GM18505 (cell line): ENCODE measurements at regions not wholly inside any gene's neighbourhood (a gene's known extent, or its start where the extent isn't known, plus 50 kb on each side); places are given as distances from the start of the nearest gene placed in this dataset.
"Not testable (repeated sequence)": the region's sequence is repeated elsewhere in the genome, so short reads cannot be mapped to it uniquely, and the experiment has no call there.

Experiments used
- ATAC-seq: cut with Tn5 transposase; IDR thresholded peaks from one replicate; pipeline ENCODE4 v1.9.1; 2021; ENCODE audit not compliant: unreplicated experiment
- POLR2A ChIP-seq: IDR thresholded peaks from 4 replicates; pipeline ENCODE4 v1.6.1; 2011; ENCODE audit warnings: borderline replicate concordance; ENCODE audit not compliant: insufficient read depth, insufficient read length; ENCODE audit errors: extremely low read depth

- TF ChIP-seq POLR2A = no peak
- ATAC-seq = peak; percentile 99
Measured at GRCh38 chr3:106457281-106458180, 588.7 kb upstream of the CBLB start.

DNA sequence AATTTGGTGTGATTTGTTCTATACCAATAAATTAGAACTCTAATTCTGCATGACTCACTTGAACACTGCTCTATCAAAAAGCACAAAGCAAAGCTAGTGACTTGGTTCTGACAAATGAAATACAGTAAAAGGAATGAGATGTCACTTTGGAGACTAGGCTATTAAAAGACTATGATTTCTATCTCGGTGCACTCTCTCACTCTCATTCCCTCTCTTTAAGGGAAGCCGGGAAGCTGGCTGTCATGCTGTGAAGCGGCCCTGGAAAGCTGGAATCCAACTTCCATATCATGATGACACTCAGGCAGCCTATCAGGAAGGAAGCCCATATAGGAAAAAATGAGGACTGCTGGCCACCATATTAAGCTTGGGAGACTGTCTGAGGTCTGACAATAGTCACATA is 590.1 kb upstream of the CBLB start:
- no peak for TF ChIP-seq POLR2A
- ATAC-seq = no peak

DNA sequence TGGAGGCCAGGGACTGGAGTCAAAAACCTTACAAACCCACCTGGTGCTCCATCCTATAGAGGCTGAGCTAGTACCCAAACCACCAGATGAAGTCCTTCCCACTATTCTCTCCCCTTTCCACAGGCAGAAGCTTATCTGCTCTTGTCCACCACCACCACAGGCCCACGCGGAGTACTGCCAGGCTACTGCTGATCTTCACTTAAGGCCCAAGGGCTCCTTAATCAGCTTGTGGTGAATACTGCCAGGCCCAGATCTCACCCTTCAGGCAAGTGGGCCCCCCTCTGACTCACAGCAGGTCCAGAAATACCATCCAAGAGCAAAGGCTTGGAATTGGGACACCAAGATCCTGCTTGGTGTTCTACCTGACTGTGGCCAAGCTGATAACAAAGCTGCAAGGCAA is 598.1 kb upstream of the CBLB start:
- TF ChIP-seq POLR2A = no peak
- no peak for ATAC-seq

GRCh38 chr3:106473576-106474475 is 605.0 kb upstream of the CBLB start:
- no peak for ATAC-seq
- no peak for TF ChIP-seq POLR2A

GRCh38 chr3:106482451-106482850 is 613.6 kb upstream of the CBLB start:
- no peak for ATAC-seq

GRCh38 chr3:106485217-106485616 is 616.4 kb upstream of the CBLB start:
- no peak for TF ChIP-seq POLR2A
- ATAC-seq = no peak

More at GRCh38 chr3:106482451-106482850, 613.6 kb upstream of the CBLB start:
- no peak for TF ChIP-seq POLR2A

DNA sequence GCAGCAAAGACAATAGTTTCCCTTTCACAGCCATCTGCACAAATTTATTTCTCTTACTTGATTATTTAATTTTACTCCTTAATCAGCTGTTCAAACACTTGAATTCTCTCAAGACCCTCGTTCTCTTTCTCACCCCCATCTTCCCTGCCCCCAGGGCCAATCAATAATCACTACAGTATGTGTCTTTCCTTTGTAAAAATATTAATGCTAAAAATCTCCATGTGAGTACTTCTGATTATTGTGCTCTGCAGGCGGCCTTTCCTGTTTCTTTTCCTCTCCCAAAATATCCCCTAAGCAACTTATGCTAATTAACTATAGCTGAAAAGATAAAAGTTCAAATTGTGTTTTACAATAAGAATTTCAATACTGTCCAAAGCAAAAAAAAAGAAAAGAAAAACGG is 617.0 kb upstream of the CBLB start:
- ATAC-seq = no peak
- TF ChIP-seq POLR2A = no peak

DNA sequence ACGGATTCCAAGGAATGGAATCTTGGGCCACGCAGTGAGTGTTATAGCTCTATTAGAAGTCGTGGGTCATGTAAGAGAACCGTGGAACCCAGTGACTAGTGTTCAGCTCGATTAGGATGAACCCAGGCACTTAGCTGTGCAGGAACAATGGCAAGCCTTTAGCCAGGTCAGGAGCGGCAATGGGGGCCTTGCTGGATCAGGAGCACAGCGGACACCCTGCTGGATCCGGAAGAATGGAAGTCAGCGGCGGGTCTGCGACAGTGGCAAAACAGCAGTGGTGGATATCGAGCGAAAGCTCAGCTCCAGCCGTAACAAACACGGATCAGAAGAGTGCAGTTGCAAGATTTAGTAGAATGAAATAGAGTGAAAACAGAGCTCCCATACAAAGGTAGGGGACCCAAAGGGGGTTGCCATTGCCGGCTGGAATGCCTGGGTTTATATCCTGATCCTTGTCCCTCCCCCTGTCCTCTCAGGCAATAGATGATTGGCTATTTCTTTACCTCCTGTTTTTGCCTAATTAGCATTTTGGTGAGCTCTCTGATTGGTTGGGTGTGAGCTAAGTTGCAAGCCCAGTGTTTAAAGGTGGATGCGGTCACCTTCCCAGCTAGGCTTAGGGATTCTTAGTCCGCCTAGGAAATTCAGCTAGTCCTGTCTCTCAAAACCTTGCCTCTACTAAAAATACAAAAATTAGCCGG is 618.3 kb upstream of the CBLB start:
- not testable (repeated sequence) for ATAC-seq

GRCh38 chr3:106488331-106488730 is 619.5 kb upstream of the CBLB start:
- ATAC-seq = no peak

GRCh38 chr3:106491796-106492195 is 623.0 kb upstream of the CBLB start:
- no peak for TF ChIP-seq POLR2A
- no peak for ATAC-seq

More at GRCh38 chr3:106488331-106488730, 619.5 kb upstream of the CBLB start:
- no peak for TF ChIP-seq POLR2A

DNA sequence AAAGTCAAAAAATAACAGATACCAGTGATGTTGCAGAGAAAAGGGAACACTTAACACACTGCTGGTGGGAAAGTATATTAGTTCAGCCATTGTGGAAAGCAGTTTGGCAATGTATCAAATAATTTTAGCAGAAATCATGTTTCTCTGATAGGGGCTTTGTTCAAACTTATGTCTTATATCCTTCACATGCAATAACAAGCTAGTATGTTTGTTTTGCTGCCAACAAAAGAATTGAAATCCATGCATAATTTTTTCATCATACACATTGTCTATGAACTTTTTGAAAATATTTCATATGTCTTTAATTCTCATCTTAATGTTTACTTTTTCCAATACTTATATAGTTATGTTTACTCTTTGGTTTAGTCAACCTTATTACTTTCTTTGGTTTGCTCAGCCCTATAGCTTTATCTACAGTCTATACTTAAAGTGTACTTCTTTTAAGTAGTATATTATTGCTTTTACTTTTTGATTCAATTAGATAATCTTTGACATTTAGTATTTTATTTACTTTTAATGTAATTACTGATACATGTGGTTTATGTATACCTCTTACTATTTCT is 639.6 kb upstream of the CBLB start:
- no peak for TF ChIP-seq POLR2A

DNA sequence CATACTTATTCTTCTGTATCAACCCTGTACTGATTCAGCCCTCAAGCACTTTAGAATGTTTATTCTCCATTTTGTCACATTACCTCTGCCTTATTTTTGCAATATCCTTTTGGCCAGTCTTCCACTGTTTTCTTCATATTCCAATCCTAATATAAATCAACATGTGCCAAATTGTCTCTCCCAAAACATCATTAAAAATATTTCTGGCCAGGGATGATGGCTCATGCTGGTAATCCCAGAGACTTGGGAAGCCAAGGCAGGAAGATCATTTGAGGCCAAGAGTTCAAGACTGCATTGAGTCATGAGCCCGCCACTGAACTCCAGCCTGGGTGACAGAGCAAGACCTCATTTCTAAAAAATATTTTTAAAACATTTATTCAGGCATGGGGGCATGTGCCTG is 641.4 kb upstream of the CBLB start:
- no peak for TF ChIP-seq POLR2A
- ATAC-seq = no peak

More for the DNA sequence above, 639.6 kb upstream of the CBLB start:
- ATAC-seq = no peak

DNA sequence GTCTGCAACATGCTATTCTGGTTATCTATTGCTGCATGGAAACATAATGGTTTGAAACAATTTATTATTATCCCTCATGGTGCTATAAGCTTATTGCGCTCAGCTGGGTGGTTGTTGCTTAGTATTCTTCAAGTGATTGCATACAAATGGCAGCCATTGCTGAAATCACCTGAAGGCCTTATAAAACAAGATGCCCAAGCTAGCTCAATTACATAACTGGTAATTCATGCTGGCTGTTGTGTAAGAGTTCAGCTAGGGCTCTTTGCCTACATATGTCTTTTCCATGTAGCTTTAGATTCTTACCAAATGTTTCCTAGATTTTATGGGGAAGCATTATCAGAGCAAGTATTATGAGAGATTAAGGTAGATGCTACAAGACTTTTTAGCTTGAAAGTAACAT is 644.0 kb upstream of the CBLB start:
- no peak for ATAC-seq
- TF ChIP-seq POLR2A = no peak
